ENCODE measurements at regions not wholly inside any gene's neighbourhood (a gene's known extent, or its start where the extent isn't known, plus 50 kb on each side); places are given as distances from the start of the nearest gene placed in this dataset.

GRCh38 chr13:68988176-68988575 lies 1119.5 kb upstream of the ATXN8OS start:
- no peak overlapping the region for H2AFZ ChIP-seq (ENCODE audit: low read length)
- DNase-seq (no peak), ATAC-seq (no peak)
- intact Hi-C loops (cut with micrococcal nuclease): no loop called here
- no peaks in the 10 kb centered on the region for H3K27me3 ChIP-seq (ENCODE audit: low read length)
- H3K27ac ChIP-seq (ENCODE audit: low read length): no peak overlapping the region
- H3K36me3 ChIP-seq (ENCODE audit: low read depth, low read length): no peaks in the 10 kb centered on the region
- no peaks in the 10 kb centered on the region for H4K20me1 ChIP-seq (ENCODE audit: low read length)
- H3K9me3 ChIP-seq (ENCODE audit: low read length): no peaks in the 10 kb centered on the region
- H3K9ac ChIP-seq (ENCODE audit: low read length): no peak overlapping the region
- POLR2A ChIA-PET (ENCODE audit: unreplicated experiment): no interaction called here
- no peaks in the 10 kb centered on the region for H3K79me2 ChIP-seq (ENCODE audit: low read length)
- CTCF ChIA-PET: no interaction called here
- H3K4me2 ChIP-seq (ENCODE audit: low read length): no peak overlapping the region
- no peak for TF ChIP-seq EZH2phosphoT487 (IDR thresholded peaks at IDR 0.05; ENCODE audit: borderline replicate concordance, low read length)
- H3K4me3 ChIP-seq (ENCODE audit: low read length): no peak overlapping the region
- H3K4me1 ChIP-seq (ENCODE audit: insufficient read depth, low read length): no peaks in the 10 kb centered on the region
- H3F3A ChIP-seq (ENCODE audit: low read length, unreplicated experiment): no peaks in the 10 kb centered on the region
- H3K9me2 ChIP-seq (replicated peaks; ENCODE audit: low read length): no peaks in the 10 kb centered on the region
- no TSS peak for BruUV-seq (replicated peaks)

- H3K9ac ChIP-seq (ENCODE audit: low read length): no peak overlapping the region
- H3K9me3 ChIP-seq (ENCODE audit: low read length): no peaks in the 10 kb centered on the region
- H3K27ac ChIP-seq (ENCODE audit: low read length): no peak overlapping the region
- DNase-seq (no peak), ATAC-seq (no peak)
- H3K79me2 ChIP-seq (ENCODE audit: low read length): no peaks in the 10 kb centered on the region
- H3K36me3 ChIP-seq (ENCODE audit: low read depth, low read length): no peaks in the 10 kb centered on the region
- CTCF ChIA-PET: no interaction called here
- H3K4me2 ChIP-seq (ENCODE audit: low read length): no peak overlapping the region
- no peaks in the 10 kb centered on the region for H3K27me3 ChIP-seq (ENCODE audit: low read length)
- H3F3A ChIP-seq (ENCODE audit: low read length, unreplicated experiment): no peaks in the 10 kb centered on the region
- POLR2A ChIA-PET (ENCODE audit: unreplicated experiment): no interaction called here
- no peaks in the 10 kb centered on the region for H3K4me1 ChIP-seq (ENCODE audit: insufficient read depth, low read length)
- intact Hi-C loops (cut with micrococcal nuclease): no loop called here
- H3K9me2 ChIP-seq (replicated peaks; ENCODE audit: low read length): no peaks in the 10 kb centered on the region
- no peak overlapping the region for H3K4me3 ChIP-seq (ENCODE audit: low read length)
- H2AFZ ChIP-seq (ENCODE audit: low read length): no peak overlapping the region
- no peaks in the 10 kb centered on the region for H4K20me1 ChIP-seq (ENCODE audit: low read length)
- TF ChIP-seq CTCF (conservative IDR thresholded peaks at IDR 0.05; ENCODE audit: low read depth, low read length): no peak
- no TSS peak for BruUV-seq (replicated peaks)
These were observed 1120.0 kb upstream of the ATXN8OS start for GRCh38 chr13:68987585-68987984.

- H3K4me3 ChIP-seq (ENCODE audit: low read length): no peak overlapping the region
- no peaks in the 10 kb centered on the region for H4K20me1 ChIP-seq (ENCODE audit: low read length)
- no peaks in the 10 kb centered on the region for H3K27me3 ChIP-seq (ENCODE audit: low read length)
- no peak overlapping the region for H3K27ac ChIP-seq (ENCODE audit: low read length)
- intact Hi-C loops (cut with micrococcal nuclease): no loop called here
- H3K36me3 ChIP-seq (ENCODE audit: low read depth, low read length): no peaks in the 10 kb centered on the region
- ChIA-PET CTCF (no interaction called here), POLR2A (ENCODE audit: unreplicated experiment) (no interaction called here)
- H3K9me3 ChIP-seq (ENCODE audit: low read length): no peaks in the 10 kb centered on the region
- H3F3A ChIP-seq (ENCODE audit: low read length, unreplicated experiment): no peaks in the 10 kb centered on the region
- no peak for TF ChIP-seq CTCF (conservative IDR thresholded peaks at IDR 0.05; ENCODE audit: low read depth, low read length)
- no peak for TF ChIP-seq EZH2phosphoT487 (IDR thresholded peaks at IDR 0.05; ENCODE audit: borderline replicate concordance, low read length)
- no peak for TF ChIP-seq EZH2 (IDR thresholded peaks at IDR 0.05; ENCODE audit: low read length, unreplicated experiment)
- no peak overlapping the region for H3K9ac ChIP-seq (ENCODE audit: low read length)
- H3K79me2 ChIP-seq (ENCODE audit: low read length): no peaks in the 10 kb centered on the region
- H3K4me1 ChIP-seq (ENCODE audit: insufficient read depth, low read length): no peaks in the 10 kb centered on the region
- H2AFZ ChIP-seq (ENCODE audit: low read length): no peak overlapping the region
- no TSS peak for BruUV-seq (replicated peaks)
- ATAC-seq (no peak), DNase-seq (no peak)
- no peak overlapping the region for H3K4me2 ChIP-seq (ENCODE audit: low read length)
- no peaks in the 10 kb centered on the region for H3K9me2 ChIP-seq (replicated peaks; ENCODE audit: low read length)
These were observed 1122.8 kb upstream of the ATXN8OS start for GRCh38 chr13:68984688-68985319.

Data from PC-3 (cell line).